Activated CD8-positive, alpha-beta memory T cell treated with anti-CD3 and anti-CD28 coated beads, Interleukin-2, amount 50 U/mL, for 24 hours (primary cell): ENCODE measurements at regions not wholly inside any gene's neighbourhood (a gene's known extent, or its start where the extent isn't known, plus 50 kb on each side); places are given as distances from the start of the nearest gene placed in this dataset.

ENCODE experiments used
- DNase-seq: peaks from one replicate; pipeline ENCODE4 v3.0.0-alpha.2; 2020; ENCODE audit errors: extremely low read depth

DNA sequence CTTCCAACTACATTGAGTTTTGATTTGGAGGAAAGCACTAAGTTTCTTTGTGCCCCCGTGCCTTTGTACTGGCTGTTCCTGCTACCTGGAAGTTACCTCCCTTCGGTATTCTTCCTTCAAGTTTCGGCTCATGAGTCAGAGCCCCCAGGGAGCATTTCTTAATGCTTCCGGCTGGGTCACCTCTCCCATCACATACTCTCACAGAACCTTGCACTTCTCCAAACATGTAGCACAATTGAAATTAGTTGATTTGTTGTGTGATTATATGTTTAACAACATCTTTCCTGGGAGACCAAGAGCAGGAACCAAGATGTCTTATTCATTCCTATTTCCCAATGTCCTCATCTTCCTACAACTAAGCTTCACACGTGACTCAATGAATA, 158.6 kb upstream of the CDH5 start:
- no peak for DNase-seq

DNA sequence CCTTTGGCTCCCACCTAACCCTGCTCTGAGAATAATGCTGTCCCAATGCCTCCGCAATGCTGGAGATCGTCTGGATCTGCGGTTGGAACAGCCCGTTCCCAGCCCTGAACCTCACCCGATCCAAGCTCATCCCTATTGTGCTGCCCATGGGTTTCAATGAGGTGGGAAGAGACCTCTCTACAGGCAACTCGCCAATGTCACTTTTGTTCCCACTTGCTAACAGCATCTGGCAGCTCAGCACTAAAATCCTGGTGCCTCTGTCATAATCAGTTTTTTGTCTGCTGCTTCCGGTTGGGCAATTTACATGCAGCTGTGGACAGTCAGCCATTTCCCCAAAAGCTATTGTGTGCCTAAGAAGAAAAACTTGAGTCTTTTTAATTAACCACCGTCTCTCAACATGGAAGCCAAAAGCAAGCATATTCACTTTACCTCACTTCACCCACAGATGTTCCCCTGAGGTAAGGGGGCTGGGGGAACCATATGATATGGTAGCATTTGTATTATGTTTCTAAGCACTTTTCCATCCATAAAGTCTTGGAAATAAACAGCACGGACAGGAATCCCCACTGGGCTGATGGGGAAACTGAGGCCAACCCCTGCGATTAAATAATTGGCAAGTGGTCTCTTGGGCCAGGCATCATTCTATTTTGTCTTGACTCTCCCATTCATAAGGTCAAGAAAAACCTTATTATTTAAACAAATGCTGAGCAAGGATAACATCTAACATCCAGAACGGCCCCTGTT, 159.2 kb upstream of the CDH5 start:
- DNase-seq, result no peak

DNA sequence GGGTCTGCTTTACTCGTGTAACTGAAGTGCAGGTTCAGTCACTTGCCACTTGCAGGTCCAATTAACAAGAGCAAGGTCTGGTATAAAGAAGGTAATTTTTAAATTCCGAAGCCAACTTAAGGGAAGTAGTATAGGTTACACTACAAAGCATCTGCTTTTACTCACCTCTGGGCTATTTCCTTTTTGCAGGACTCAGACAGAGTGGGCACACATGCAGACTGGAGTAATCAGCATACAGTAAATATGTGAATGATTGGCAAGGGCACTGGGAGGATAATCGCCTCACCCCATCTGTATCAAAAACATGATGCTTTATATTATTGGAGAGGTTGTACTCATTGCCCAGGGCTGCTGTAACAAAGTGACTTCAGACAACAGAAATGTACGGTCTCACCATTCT, 160.1 kb upstream of the CDH5 start:
- DNase-seq, result no peak

DNA sequence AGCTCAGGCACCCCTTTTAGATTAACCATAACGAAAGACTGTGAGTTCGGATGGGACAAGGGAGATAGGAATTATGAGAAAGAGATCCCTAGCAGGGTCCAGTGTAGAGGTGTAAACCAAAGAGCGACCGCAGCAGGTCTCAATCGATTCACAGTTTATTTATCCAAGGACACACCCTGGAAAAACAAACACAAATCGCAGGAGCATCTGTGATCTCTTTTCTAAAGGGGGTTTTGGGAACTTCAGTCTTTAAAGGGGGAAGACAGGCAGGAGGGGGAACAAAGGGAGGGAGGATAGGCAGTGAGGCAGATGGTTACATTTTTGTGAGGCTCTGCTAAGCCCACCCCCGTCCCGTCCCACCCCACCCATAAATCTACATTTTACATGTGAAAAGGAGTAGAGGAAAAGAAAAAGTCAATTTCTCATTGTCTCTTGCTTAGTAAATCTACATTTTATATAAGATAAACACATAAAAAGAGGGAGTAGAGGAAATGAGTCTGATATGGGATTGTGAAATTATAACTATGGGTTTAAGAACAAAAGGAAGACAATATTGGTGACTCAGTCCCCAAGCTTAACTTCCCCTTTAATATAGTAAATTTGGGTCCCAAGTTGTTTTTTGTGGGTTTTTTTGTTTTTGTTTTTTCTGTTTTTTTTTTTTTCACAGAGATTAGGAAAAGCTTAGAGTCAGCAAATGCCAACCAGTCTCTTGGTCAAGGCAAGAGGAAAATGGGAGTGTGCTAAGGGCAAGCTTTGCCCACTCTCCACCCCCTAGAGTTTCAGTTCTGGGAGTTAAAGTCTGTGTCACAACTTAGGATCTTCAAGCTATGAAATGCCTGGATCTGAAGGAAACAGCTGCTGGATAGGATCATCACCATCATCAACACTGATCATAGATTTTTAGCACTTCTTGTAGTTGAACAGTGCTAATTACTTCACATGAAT, 160.9 kb upstream of the CDH5 start:
- no peak for DNase-seq

- no peak for DNase-seq
Measured at GRCh38 chr16:66204756-66205155, 161.7 kb upstream of the CDH5 start.

DNA sequence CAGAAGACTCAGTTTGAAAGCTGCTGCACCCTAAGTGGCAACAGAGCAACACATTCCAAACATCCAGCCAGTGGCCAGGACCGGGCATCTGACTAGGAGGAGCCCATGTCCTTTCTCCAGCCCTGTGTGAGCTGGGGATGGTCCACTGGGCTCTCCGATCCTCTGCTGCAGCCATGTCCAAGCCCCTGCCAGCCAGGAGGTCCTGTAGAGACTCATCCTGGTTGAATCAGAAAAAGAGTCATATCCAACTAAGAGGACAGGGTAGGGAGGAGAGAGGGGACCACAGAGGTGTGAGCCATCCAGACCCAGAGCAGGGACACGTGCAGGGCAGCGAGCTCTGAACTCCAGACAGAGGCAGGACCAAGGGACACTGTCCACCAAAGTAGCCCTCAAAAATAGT, 163.0 kb upstream of the CDH5 start:
- DNase-seq, result no peak

GRCh38 chr16:66199189-66199588, 167.3 kb upstream of the CDH5 start:
- DNase-seq, result no peak

DNA sequence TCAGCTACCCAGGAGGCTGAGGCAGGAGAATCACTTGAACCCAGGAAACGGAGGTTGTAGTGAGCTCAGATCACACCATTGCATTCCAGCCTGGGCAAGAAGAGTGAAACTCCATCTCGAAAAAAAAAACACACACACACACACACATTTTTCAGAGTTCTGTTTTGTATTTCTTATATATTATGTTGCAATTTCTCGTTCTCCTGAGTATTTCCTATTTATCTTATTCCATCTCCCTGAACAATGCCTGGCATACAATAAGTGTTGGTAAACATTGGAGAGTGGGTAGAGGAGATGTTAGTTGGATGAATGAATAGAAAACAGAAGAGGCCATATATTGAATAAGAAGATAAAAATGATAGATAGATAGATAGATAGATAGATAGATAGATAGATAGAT, 167.8 kb upstream of the CDH5 start:
- no peak for DNase-seq

- DNase-seq, result no peak
Measured at GRCh38 chr16:66197668-66198278, 168.7 kb upstream of the CDH5 start.

DNA sequence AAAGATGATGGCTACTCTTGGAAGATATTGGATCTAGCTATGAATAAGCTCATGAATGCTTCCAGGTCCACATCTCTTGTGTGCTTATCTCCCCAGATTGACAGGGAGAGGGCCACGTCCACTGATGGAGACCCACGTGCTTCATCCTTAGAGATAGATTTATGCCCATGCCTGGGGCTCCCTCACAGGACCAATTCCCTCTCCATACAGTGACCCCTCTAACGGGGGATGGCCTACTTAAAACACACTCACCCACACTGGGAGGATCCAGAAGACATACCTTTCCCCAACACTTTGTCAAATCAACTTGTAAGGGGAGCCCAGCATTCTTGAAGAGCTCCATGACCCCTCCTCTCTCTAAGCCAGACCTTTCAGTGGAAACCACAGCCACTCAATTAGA, 169.7 kb upstream of the CDH5 start:
- no peak for DNase-seq

DNA sequence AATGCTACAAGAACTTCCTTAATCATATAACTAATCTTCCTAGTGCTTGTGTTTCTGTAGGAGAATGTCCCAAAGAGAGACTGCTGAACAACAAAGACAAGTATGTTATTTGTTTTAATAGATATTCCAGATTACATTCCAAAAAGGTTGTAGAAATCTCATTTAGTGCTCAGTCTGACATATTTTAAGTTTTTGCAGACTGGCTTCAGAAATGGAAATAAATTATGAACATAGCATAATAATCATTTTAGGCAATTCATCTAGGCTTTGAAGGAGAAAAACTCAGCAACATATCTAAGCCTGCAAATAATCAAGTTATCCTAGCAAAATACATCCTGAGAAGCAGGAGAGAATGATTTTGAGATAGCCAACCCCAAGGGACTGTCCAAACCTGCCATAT, 171.6 kb upstream of the CDH5 start:
- no peak for DNase-seq

GRCh38 chr16:66193543-66194229, 172.8 kb upstream of the CDH5 start:
- DNase-seq, result no peak

DNA sequence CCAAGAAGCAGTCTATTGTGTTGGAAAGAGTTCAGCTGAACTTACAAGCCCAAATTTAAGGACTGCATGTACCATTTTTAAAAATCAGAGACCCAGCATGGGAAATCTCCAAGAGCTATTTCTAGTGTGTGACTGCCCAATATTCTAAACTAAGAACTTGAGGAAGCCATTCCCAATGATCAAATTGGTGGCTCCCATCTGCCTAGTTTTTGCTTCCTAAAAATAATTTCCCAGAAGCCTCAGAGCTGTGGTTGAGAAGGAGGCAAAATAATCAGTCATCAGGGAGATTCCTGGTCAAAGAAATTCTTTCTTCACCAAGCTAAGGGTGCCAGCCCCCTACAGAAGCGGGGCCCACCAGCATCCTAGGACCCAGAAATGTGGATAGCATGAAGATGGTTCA, 176.1 kb upstream of the CDH5 start:
- no peak for DNase-seq

GRCh38 chr16:66189951-66190350, 176.5 kb upstream of the CDH5 start:
- no peak for DNase-seq

DNA sequence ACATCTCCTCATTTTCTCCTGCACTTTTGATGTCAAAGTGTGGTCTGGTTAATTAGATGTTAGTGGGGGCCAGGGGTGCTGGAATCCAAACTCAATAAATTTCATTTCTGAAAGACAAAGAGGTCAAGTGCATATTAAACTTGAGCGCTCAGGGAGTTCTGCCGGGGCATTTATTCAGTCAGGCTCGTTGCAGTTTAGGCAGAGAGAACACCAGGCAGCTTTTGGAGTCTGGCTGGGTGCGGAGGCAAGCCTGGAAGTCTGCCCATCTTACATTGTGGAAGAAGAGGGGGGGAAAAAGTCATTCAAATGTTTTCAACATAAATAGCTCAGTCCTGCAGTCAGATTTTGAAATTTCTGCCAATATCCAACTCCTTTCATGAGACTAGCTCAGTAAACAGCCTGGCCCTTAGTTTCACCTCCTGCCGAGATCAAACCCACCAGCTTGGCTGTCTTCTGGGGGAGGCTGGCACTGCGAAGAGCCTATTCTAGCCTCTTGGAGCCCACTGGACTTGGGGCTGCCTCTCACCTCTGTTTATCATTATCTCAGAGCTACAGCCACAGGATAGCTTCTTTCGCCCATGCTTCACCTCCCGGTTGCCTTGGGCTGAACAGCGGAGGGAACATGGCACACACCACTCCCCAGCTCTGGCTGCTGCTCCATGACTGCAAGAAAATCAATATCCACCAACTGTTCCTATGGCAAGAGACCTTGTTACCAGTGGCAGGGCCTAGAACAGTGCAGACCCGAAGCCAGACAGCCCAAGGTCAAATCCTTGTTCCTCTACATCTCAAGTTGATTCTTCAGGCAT, 177.4 kb upstream of the CDH5 start:
- DNase-seq, result no peak

DNA sequence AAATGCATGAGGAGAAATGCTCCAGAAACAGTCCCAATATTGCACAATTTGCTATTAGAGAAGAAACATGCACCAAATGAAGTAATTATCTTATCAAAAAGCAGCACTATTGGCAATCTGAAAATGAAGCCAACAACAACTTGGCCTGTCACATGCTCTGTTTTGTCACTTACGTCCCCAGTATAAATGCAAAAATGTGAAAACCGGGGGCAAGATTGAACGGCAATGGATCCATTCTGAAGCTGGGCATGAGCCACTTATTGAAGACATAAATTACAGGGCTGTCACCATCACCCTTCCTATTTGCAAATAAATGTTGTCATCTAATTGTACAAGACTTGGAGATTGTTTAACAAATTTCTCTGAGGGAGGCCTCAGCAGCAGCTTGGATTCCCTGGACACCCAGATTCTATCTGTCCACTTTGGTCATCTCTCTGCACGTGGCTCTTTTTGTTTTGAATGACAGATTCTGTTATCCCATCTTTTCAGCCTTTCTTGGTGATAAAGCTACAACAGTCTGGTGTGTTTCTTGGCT, 180.2 kb upstream of the CDH5 start:
- no peak for DNase-seq

DNA sequence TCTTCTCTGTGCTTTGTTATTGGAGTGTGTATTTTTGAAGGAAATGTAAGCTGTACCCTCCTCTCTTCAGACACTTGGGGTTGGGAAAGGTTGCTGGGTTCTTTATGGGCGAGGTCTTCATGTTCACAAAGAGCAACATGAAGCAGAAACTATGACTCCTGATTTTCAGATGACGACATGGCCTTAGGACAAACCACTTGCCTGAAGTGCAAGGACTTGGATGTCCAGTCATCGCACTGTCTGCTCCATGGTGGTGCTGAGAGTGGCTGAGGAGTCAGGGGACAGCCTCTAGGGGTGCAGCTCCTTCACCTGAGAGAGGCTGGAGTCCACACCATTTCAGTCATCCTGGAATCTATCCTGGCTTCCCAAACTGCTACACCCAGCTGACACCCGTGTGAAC, 183.9 kb upstream of the CDH5 start:
- no peak for DNase-seq

GRCh38 chr16:66176731-66177130, 189.8 kb upstream of the CDH5 start:
- DNase-seq, result no peak

DNA sequence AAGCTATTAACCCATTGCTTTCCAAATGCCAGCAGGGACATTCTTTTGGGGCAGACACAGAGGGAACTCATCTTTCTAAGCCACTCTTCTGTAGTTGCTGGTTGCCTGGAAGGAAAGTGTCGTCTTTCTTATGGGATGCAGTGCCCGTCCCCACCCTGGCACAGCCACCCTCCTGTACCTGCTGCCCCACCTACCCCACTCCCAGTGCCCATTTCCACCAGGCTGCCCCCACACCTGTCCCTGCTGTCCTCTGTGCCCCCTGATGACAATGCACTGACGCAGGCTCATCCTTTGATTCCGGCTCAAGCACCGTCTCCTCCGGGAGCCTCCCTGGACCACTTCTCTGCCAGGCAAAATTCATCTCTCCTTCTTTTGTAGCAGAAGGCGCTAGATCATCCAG, 190.4 kb upstream of the CDH5 start:
- DNase-seq, result no peak

- DNase-seq, result no peak
Measured at GRCh38 chr16:66175636-66176035, 190.9 kb upstream of the CDH5 start.

- no peak for DNase-seq
Measured at GRCh38 chr16:66175058-66175457, 191.4 kb upstream of the CDH5 start.
